ENCODE measurements at regions not wholly inside any gene's neighbourhood (a gene's known extent, or its start where the extent isn't known, plus 50 kb on each side); places are given as distances from the start of the nearest gene placed in this dataset.
"Not testable (repeated sequence)": the region's sequence is repeated elsewhere in the genome, so short reads cannot be mapped to it uniquely, and the experiment has no call there.

DNA sequence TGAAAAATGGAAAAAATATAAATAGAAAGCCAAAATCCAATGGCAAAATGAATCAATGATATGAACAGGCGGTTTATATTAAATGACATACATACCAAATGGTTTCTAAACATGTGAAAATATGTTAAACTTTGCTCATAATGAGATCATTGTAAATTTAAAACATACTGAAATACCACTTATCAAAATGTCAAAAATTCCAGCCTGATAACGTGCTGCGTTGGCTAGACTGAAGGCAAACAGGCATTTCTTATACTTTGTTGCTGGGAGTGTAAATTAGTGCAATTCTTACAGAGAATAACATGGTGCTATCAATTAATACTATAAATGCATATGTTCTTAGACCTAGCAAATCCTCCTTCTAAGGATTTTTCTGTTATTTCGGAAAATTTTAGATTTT is 225.8 kb upstream of the FAM3C start:
- no peak for DNase-seq (ENCODE audit: low read depth in 2 of 3, low spot score in 1 of 3)

GRCh38 chr7:121620953-121621606 is 225.0 kb upstream of the FAM3C start:
- DNase-seq (ENCODE audit: low read depth in 2 of 3, low spot score in 1 of 3) = no peak

- DNase-seq (ENCODE audit: low read depth in 2 of 3, low spot score in 1 of 3) = no peak
These were observed 224.1 kb upstream of the FAM3C start for GRCh38 chr7:121620206-121620605.

- DNase-seq (ENCODE audit: low read depth in 2 of 3, low spot score in 1 of 3) = no peak
These were observed 222.1 kb upstream of the FAM3C start for GRCh38 chr7:121618182-121618581.

DNA sequence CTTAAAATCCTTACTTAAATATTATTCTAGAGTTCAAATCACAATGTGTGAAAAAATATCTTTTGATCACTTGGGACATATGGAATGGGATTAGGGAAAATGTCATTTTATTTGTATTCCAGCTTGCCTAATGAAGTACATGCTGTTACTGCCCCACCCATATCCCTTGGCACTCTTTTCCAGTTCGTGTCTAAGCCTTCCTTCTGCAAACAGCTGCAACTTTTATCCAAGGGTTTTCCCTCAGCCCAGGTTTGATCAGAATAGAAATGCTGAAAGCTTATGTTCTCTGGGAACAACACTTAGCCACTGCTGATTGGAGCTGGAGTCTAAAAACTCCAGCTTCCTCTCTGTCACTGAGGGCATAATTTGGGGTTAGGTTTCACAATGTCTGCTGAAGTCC is 214.1 kb upstream of the FAM3C start:
- DNase-seq (ENCODE audit: low read depth in 2 of 3, low spot score in 1 of 3) = no peak

DNA sequence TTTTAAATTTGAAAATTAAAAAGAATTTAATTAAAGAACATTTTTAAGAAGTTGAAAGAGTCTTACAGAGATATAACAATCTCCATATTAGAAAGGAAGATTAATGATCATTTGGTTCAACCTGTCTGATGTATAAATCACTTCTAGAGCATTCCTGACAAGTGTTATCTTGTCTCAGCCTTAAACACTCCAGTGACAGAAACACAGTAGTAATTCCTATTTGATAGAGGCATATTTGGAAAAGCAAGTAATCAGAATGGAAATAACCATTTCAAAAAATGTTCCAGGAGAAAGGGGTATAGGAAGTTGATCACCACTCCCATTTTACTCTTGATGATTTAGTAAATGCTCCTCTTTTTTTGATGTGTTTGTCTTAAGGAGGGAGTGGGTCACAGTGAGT is 213.1 kb upstream of the FAM3C start:
- DNase-seq (ENCODE audit: low read depth in 2 of 3, low spot score in 1 of 3) = no peak

DNA sequence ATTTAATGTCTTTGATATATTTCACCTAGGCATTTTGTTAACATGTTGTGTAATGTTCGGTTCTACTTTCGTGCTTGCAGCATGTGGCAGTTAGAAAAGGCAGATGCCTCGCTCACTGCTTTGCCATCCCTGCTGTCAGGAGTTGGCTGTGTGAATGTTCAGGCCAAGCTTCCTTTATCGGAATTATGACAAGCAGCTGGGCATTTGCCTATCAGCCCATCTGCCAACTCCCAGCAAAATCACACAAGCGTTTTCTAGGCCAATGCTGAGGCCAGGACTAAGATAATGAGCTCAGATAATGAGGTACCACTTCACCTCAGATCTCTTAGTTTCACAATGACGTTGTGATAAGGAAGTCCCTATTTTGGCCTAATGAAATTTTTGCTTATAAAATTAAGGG is 212.7 kb upstream of the FAM3C start:
- no peak for DNase-seq (ENCODE audit: low read depth in 2 of 3, low spot score in 1 of 3)

- not testable (repeated sequence) for DNase-seq (ENCODE audit: low read depth in 2 of 3, low spot score in 1 of 3)
These were observed 212.1 kb upstream of the FAM3C start for GRCh38 chr7:121608183-121608582.

DNA sequence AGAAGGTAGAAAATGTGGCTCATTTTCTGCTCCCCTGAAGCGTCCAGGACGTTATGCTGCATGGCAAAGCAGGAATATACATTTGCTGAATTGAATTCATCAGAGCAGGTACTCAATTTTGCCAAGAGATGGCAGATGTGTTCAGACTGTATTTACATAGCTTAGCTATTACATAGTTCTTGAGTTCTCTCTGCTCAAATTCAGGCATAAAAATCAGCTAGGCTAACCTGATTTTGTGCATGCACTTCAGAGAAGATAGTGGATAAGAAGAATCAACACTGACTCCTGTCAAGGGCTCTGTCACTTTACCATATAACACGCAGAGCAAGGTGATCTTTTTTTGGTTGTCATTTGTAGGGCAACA is 209.2 kb upstream of the FAM3C start:
- DNase-seq (ENCODE audit: low read depth in 2 of 3, low spot score in 1 of 3) = no peak

- no peak for DNase-seq (ENCODE audit: low read depth in 2 of 3, low spot score in 1 of 3)
These were observed 208.7 kb upstream of the FAM3C start for GRCh38 chr7:121604627-121605316.

DNA sequence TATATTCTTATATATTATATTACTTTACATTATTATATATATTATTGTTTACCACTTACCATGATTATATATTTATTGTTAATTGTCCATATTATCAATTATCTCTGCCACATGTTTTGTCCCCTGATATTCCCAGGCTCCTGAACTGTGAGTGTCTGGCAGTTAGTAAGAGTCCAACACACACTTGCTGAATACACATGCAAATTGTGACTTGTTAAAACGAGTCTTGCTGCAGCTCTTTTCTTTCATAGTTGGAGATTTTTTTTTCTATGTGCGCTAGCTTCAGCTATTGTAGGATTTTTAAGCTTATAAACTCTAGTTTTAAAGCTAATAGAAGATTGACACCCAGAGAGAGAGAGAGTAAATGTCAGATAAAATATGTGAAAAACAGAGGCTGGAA is 207.8 kb upstream of the FAM3C start:
- DNase-seq (ENCODE audit: low read depth in 2 of 3, low spot score in 1 of 3) = no peak

GRCh38 chr7:121599887-121600286 is 203.8 kb upstream of the FAM3C start:
- DNase-seq (ENCODE audit: low read depth in 2 of 3, low spot score in 1 of 3) = no peak

DNA sequence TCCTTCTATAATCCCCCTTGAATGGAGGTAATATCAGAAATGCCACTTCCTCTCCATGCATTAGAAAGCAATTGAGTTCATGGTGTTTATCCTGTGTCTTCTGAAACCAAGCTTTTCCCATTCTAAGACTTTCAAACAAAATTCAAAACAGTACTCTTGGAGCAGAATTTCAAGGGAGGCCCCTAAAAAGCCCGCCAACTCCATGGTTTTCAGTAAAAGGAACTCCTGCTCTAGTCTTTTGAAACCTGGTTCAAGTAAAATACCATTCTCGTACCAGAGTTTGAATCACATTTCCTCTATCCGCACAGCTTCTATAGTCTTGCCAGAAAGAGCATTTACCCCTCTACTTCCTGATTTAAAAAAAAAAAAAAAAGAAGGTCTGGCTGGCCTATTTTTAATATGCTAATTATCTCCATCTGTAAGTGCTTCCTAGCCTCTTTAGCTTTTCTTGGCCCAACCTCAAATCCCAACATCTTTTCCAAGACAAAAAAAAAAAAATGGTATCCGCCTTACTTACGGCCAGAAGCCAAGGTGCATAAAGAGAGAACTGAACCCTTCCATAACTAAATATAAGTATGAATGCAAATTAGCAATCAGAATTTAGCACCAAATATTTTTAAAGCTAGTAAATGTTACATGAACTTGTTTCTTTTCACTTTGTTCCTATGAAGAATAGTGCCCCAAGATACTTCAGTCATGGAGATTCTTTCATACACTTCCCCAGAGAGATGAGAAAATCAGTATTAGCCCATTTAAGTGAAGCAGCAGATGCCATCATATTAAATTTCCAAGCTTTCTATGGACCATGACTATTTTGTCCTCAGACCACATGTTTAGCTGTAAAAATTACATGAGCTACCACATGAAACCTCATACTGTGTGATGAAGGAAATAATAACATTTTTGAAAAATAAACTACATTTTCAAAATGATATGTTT is 199.9 kb upstream of the FAM3C start:
- DNase-seq (ENCODE audit: low read depth in 2 of 3, low spot score in 1 of 3) = no peak

DNA sequence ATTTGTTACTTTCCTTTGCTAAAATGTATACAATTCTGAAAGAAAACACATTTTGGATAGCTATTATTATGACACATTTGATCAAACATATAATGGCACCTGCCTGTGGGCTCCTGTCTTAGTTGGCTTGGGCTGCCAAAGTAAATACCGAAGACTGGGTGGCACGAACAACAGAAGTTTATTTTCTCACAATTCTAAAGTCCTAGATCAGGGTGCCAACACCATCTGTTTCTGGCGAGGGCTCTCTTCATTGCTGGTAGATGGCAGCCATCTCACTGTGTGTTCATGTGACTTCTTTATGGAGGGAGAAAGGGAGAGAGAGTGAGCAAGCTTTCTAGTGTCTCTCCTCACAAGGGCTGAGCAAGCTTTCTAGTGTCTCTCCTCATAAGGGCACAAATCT is 195.8 kb upstream of the FAM3C start:
- DNase-seq (ENCODE audit: low read depth in 2 of 3, low spot score in 1 of 3) = no peak

DNA sequence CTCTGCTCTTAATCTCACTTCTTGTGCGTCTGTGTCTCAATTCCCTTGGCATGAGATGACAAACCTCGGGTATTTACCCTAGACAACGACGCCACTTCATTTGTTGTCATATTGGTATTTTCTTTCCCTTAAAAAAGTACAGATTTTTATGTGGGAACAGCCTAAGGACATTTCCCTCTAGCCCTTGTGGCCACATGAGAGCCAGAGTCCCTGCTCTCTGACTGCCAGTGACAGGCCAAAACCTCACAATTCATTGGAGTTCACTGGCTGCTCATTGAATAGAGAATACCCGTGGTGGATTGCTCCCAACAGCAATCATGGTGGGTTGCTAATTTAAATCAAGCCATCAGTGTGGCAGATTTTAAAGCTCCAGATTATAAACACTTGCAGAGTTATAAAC is 191.3 kb upstream of the FAM3C start:
- DNase-seq (ENCODE audit: low read depth in 2 of 3, low spot score in 1 of 3) = no peak

GRCh38 chr7:121582258-121582657 is 186.2 kb upstream of the FAM3C start:
- no peak for DNase-seq (ENCODE audit: low read depth in 2 of 3, low spot score in 1 of 3)

- DNase-seq (ENCODE audit: low read depth in 2 of 3, low spot score in 1 of 3) = no peak
These were observed 183.5 kb upstream of the FAM3C start for GRCh38 chr7:121579639-121580038.

GRCh38 chr7:121578669-121579068 is 182.6 kb upstream of the FAM3C start:
- DNase-seq (ENCODE audit: low read depth in 2 of 3, low spot score in 1 of 3) = no peak

- no peak for DNase-seq (ENCODE audit: low read depth in 2 of 3, low spot score in 1 of 3)
These were observed 180.2 kb upstream of the FAM3C start for GRCh38 chr7:121576148-121576917.

DNA sequence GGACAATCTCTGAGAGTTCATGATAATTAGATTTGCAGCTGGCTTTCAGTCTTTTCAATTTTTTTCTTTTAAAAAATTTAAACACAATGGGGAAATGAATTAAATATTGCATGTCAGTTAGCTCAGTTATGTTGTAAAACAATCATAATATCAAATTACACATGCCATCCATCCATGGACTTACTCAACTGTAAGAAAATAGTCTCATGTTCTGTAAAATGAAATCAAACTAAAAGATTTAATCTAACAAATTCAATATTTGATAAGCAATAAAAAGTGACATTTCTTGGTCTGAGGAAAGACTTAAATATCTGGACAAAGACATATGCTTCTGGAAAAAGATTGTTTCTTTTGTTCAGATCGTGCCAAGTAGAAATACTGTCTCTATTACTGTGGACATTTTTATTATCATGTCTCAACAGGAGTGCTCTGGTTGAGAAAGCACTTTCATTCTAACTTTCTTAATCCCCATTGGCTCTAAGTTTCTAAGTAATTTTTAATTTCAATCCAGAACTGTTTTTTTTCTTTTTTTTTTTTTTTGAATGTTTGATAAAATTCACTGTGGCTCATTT is 179.2 kb upstream of the FAM3C start:
- DNase-seq (ENCODE audit: low read depth in 2 of 3, low spot score in 1 of 3) = no peak

- no peak for DNase-seq (ENCODE audit: low read depth in 2 of 3, low spot score in 1 of 3)
These were observed 178.0 kb upstream of the FAM3C start for GRCh38 chr7:121574109-121574508.

Data from stimulated activated CD4-positive, alpha-beta T cell treated with anti-CD3 and anti-CD28 coated beads, Interleukin-12 subunit alpha, Interleukin-12 subunit beta, amount 100 ng/mL, for 48 hours (primary cell).